Neural progenitor cell (in vitro differentiated cells): ENCODE measurements at regions not wholly inside any gene's neighbourhood (a gene's known extent, or its start where the extent isn't known, plus 50 kb on each side); places are given as distances from the start of the nearest gene placed in this dataset.

Experiments used
- EZH2 ChIP-seq: fragments of 200-600 bp; sonication (generic); IDR thresholded peaks from 2 replicates; pipeline ENCODE4 v1.6.1; 2017; ENCODE audit warnings: antibody characterized with exemption, mild to moderate bottlenecking, moderate library complexity
- TF ChIP-seq, protein P1 (sequence below): fragments of 200-600 bp; sonication (generic); IDR thresholded peaks from 2 replicates; pipeline ENCODE4 v1.5.1; 2017; ENCODE audit warnings: antibody characterized with exemption, mild to moderate bottlenecking

DNA sequence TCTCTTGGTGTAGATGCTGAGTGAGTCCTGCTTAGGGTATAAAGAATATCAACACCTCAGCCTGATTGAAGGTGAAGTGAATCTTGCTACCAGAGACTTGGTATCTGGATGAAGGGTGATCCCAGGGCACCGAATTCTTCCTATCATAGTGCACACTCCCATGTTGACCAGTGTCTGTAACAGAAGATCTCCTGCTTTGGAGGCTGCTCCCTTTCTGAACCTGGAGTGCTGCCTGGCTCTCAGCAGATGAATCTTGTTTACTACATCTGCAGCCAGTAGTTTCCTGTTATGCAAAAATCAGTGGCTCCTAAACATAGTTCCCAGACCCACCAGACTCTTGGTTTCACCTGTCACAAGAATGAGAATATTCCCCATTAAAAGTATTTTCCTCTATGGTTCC lies 191.7 kb upstream of the GK2 start:
- TF ChIP-seq, protein P1, sequence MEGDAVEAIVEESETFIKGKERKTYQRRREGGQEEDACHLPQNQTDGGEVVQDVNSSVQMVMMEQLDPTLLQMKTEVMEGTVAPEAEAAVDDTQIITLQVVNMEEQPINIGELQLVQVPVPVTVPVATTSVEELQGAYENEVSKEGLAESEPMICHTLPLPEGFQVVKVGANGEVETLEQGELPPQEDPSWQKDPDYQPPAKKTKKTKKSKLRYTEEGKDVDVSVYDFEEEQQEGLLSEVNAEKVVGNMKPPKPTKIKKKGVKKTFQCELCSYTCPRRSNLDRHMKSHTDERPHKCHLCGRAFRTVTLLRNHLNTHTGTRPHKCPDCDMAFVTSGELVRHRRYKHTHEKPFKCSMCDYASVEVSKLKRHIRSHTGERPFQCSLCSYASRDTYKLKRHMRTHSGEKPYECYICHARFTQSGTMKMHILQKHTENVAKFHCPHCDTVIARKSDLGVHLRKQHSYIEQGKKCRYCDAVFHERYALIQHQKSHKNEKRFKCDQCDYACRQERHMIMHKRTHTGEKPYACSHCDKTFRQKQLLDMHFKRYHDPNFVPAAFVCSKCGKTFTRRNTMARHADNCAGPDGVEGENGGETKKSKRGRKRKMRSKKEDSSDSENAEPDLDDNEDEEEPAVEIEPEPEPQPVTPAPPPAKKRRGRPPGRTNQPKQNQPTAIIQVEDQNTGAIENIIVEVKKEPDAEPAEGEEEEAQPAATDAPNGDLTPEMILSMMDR: no peak
- TF ChIP-seq EZH2: no peak
